H9 (cell line): ENCODE measurements at regions not wholly inside any gene's neighbourhood (a gene's known extent, or its start where the extent isn't known, plus 50 kb on each side); places are given as distances from the start of the nearest gene placed in this dataset.

Source experiments
- DNase-seq: peaks from one replicate; pipeline ENCODE4 v3.0.0-alpha.2; 2017
- H2AFZ ChIP-seq: one replicate; pipeline ENCODE4 v1.6.1; 2013; ENCODE audit warnings: mild to moderate bottlenecking, low read length, control low read depth, moderate library complexity
- H2AK5ac ChIP-seq: 2 replicates; pipeline ENCODE4 v1.6.1; 2013; ENCODE audit warnings: low read length, control low read depth, mixed read lengths; ENCODE audit not compliant: insufficient read length
- H2BK120ac ChIP-seq: one replicate; pipeline ENCODE4 v1.6.1; 2013; ENCODE audit warnings: low read depth, mild to moderate bottlenecking, low read length, control low read depth, inconsistent platforms; ENCODE audit not compliant: poor library complexity, severe bottlenecking
- H2BK12ac ChIP-seq: 2 replicates; pipeline ENCODE4 v1.6.1; 2013; ENCODE audit warnings: low read length, control low read depth, mixed read lengths, low read depth; ENCODE audit not compliant: insufficient read length
- H2BK15ac ChIP-seq: 2 replicates; pipeline ENCODE4 v1.6.1; 2013; ENCODE audit warnings: low read depth, low read length, control low read depth
- H2BK20ac ChIP-seq: one replicate; pipeline ENCODE4 v1.6.1; 2013; ENCODE audit warnings: low read depth, mild to moderate bottlenecking, low read length, control low read depth, inconsistent platforms; ENCODE audit not compliant: poor library complexity, severe bottlenecking
- H2BK5ac ChIP-seq: 2 replicates; pipeline ENCODE4 v1.6.1; 2013; ENCODE audit warnings: low read length, control low read depth, mixed read lengths; ENCODE audit not compliant: insufficient read length
- H3K14ac ChIP-seq: 2 replicates; pipeline ENCODE4 v1.6.1; 2013; ENCODE audit warnings: low read length, control low read depth; ENCODE audit not compliant: insufficient read depth
- H3K18ac ChIP-seq: 2 replicates; pipeline ENCODE4 v1.6.1; 2013; ENCODE audit warnings: low read depth, mild to moderate bottlenecking, mixed read lengths, low read length, control low read depth; ENCODE audit not compliant: insufficient read length
- H3K23ac ChIP-seq: 2 replicates; pipeline ENCODE4 v1.6.1; 2013; ENCODE audit warnings: low read length, control low read depth, mixed read lengths, low read depth; ENCODE audit not compliant: insufficient read length
- H3K23me2 ChIP-seq: 2 replicates; pipeline ENCODE4 v1.6.1; 2013; ENCODE audit warnings: low read depth, mild to moderate bottlenecking, mixed read lengths, low read length, control low read depth; ENCODE audit not compliant: insufficient read length, poor library complexity, severe bottlenecking
- H3K27ac ChIP-seq: 2 replicates; pipeline ENCODE4 v1.5.1; 2013; ENCODE audit warnings: low read length, control low read depth, mixed read lengths, low read depth; ENCODE audit not compliant: insufficient read length
- H3K27me3 ChIP-seq: 2 replicates; pipeline ENCODE4 v1.6.1; 2013; ENCODE audit warnings: low read length, control low read depth, inconsistent platforms; ENCODE audit not compliant: insufficient read depth
- H3K4ac ChIP-seq: 2 replicates; pipeline ENCODE4 v1.6.1; 2013; ENCODE audit warnings: low read depth, mild to moderate bottlenecking, control low read depth, inconsistent platforms, low read length, moderate library complexity
- H3K4me1 ChIP-seq: 2 replicates; pipeline ENCODE4 v1.6.1; 2013; ENCODE audit warnings: low read length, control low read depth, inconsistent platforms; ENCODE audit not compliant: insufficient read depth
- H3K4me2 ChIP-seq: 2 replicates; pipeline ENCODE4 v1.6.1; 2013; ENCODE audit warnings: low read length, control low read depth, mixed read lengths; ENCODE audit not compliant: insufficient read length, insufficient read depth
- H3K56ac ChIP-seq: 2 replicates; pipeline ENCODE4 v1.6.1; 2013; ENCODE audit warnings: low read depth, mild to moderate bottlenecking, mixed read lengths, low read length, control low read depth; ENCODE audit not compliant: insufficient read length
- H3K79me1 ChIP-seq: 2 replicates; pipeline ENCODE4 v1.6.1; 2013; ENCODE audit warnings: low read depth, mild to moderate bottlenecking, moderate library complexity, low read length, control low read depth, inconsistent platforms; ENCODE audit not compliant: insufficient read depth, poor library complexity, severe bottlenecking
- H3K79me2 ChIP-seq: 2 replicates; pipeline ENCODE4 v1.6.1; 2013; ENCODE audit warnings: low read length, control low read depth, inconsistent platforms; ENCODE audit not compliant: insufficient read depth
- H3K9ac ChIP-seq: 2 replicates; pipeline ENCODE4 v1.6.1; 2013; ENCODE audit warnings: low read length, control low read depth, mixed read lengths; ENCODE audit not compliant: insufficient read length; ENCODE audit errors: extremely low read depth
- H3K9me3 ChIP-seq: one replicate; pipeline ENCODE4 v1.6.1; 2013; ENCODE audit warnings: low read depth, low read length, inconsistent platforms; ENCODE audit not compliant: control insufficient read depth
- H3T11ph ChIP-seq: one replicate; pipeline ENCODE4 v1.6.1; 2013; ENCODE audit warnings: mild to moderate bottlenecking, low read length, control low read depth, inconsistent platforms
- H4K20me1 ChIP-seq: one replicate; pipeline ENCODE4 v1.6.1; 2013; ENCODE audit not compliant: control insufficient read depth, insufficient read length, insufficient read depth
- H4K5ac ChIP-seq: 2 replicates; pipeline ENCODE4 v1.6.1; 2013; ENCODE audit warnings: low read depth, mild to moderate bottlenecking, mixed read lengths, low read length, control low read depth; ENCODE audit not compliant: insufficient read length
- H4K8ac ChIP-seq: replicated peaks from 2 replicates; pipeline ENCODE4 v1.6.1; 2013; ENCODE audit warnings: low read length, control low read depth, mixed read lengths, low read depth; ENCODE audit not compliant: insufficient read length
- H4K91ac ChIP-seq: 2 replicates; pipeline ENCODE4 v1.6.1; 2013; ENCODE audit warnings: low read depth, mild to moderate bottlenecking, moderate library complexity, mixed read lengths, low read length, control low read depth; ENCODE audit not compliant: insufficient read length
- H3K27ac Mint-ChIP-seq, 3 experiments: 2 replicates in 2 of 3; 3 replicates in 1 of 3; pipeline ENCODE4 v1.8.0; 2020 to 2021; ENCODE audit warnings: mixed read lengths in 3 of 3, mild to moderate bottlenecking in 1 of 3, moderate library complexity in 1 of 3
- H3K27me3 Mint-ChIP-seq: 2 replicates; pipeline ENCODE4 v1.8.0; 2021; ENCODE audit warnings: low read depth, mild to moderate bottlenecking, moderate library complexity, mixed read lengths
- H3K36me3 Mint-ChIP-seq, 3 experiments: 2 replicates in 2 of 3; 3 replicates in 1 of 3; pipeline ENCODE4 v1.8.0; 2020 to 2021; ENCODE audit warnings: low read depth in 3 of 3, mixed read lengths in 3 of 3; ENCODE audit not compliant: insufficient read depth in 1 of 3
- H3K4me1 Mint-ChIP-seq, 2 experiments: 2 replicates each; pipeline ENCODE4 v1.8.0; 2020; ENCODE audit warnings: mixed read lengths in 2 of 2
- H3K4me3 Mint-ChIP-seq, 2 experiments: 2 replicates in 1 of 2; 3 replicates in 1 of 2; pipeline ENCODE4 v1.8.0; 2020 to 2021; ENCODE audit warnings: mild to moderate bottlenecking in 2 of 2, mixed read lengths in 2 of 2, moderate library complexity in 1 of 2
- H3K9me3 Mint-ChIP-seq, 2 experiments: 2 replicates in 1 of 2; 3 replicates in 1 of 2; pipeline ENCODE4 v1.8.0; 2020; ENCODE audit warnings: mild to moderate bottlenecking in 2 of 2, mixed read lengths in 2 of 2, moderate library complexity in 1 of 2
- CTCF ChIP-seq: fragments of 200-600 bp; sonication (generic); conservative IDR thresholded peaks from 3 replicates; pipeline ENCODE4 v1.8.0; 2021; ENCODE audit warnings: antibody characterized with exemption, mild to moderate bottlenecking
- WGBS: extraction: QIAGEN DNeasy Blood & Tissue Kit; methylation state at CpG from one replicate; pipeline ENCODE4 v1.1.7; 2013; ENCODE audit warnings: missing lambda C conversion rate, low lambda C conversion rate, mixed read lengths; ENCODE audit not compliant: insufficient read length; ENCODE audit errors: extremely low coverage; 5-methylcytosine and 5-hydroxymethylcytosine counted together

- no CpG with 5 or more reads among the region's 1 CpG for WGBS
- no peak for TF ChIP-seq CTCF
- H3K79me2 ChIP-seq, result no peaks in the 10 kb centered on the region
- H4K8ac ChIP-seq, result no peak overlapping the region
- peaks cover 9 to 18% (median 10%) of the 10 kb centered on the region in 3 experiments for H3K36me3 Mint-ChIP-seq
- no peaks in the 10 kb centered on the region for H4K20me1 ChIP-seq
- H3K27ac ChIP-seq, result no peak overlapping the region
- H3K4me1 Mint-ChIP-seq, result peaks cover 0 to 4% of the 10 kb centered on the region in 2 experiments; a peak in 2 of 4 replicates
- no peak overlapping the region for H2BK5ac ChIP-seq
- H3T11ph ChIP-seq, result no peak overlapping the region
- peaks cover 2% of the 10 kb centered on the region; the same call in 1 of the 2 replicates for H3K27me3 Mint-ChIP-seq
- H3K18ac ChIP-seq, result no peak overlapping the region
- H3K56ac ChIP-seq, result no peak overlapping the region
- H3K23ac ChIP-seq, result no peak overlapping the region
- no peak overlapping the region for H3K4me3 Mint-ChIP-seq
- no peak overlapping the region for H3K27ac Mint-ChIP-seq
- H3K14ac ChIP-seq, result no peak overlapping the region
- H2BK12ac ChIP-seq, result no peak overlapping the region
- H3K9me3 Mint-ChIP-seq, result peaks cover 14 to 24% of the 10 kb centered on the region in 2 experiments
- no peaks in the 10 kb centered on the region for H3K23me2 ChIP-seq
- no peak overlapping the region for H3K4me2 ChIP-seq
- no peaks in the 10 kb centered on the region for H3K27me3 ChIP-seq
- H3K79me1 ChIP-seq, result no peaks in the 10 kb centered on the region
- no peak overlapping the region for H2AFZ ChIP-seq
- no peak overlapping the region for H2BK15ac ChIP-seq
- H4K5ac ChIP-seq, result no peak overlapping the region
- H3K4me1 ChIP-seq, result no peaks in the 10 kb centered on the region; the same call in 1 of the 2 replicates
- no peak overlapping the region for H2BK120ac ChIP-seq
- H4K91ac ChIP-seq, result no peak overlapping the region
- H2AK5ac ChIP-seq, result no peak overlapping the region
- H3K9me3 ChIP-seq, result peaks cover 8% of the 10 kb centered on the region
- H2BK20ac ChIP-seq, result no peak overlapping the region
- no peak overlapping the region for H3K4ac ChIP-seq
- no peak overlapping the region for H3K9ac ChIP-seq
- DNase-seq, result no peak
Measured at GRCh38 chr1:232743999-232744398, 61.2 kb upstream of the MAP10 start.
